Spleen (tissue), 11 donors: ENCODE measurements at regions not wholly inside any gene's neighbourhood (a gene's known extent, or its start where the extent isn't known, plus 50 kb on each side); places are given as distances from the start of the nearest gene placed in this dataset.

Experiments used
- DNase-seq: peaks from one replicate; pipeline ENCODE4 v3.0.0-alpha.2; 2020
- H3K27ac ChIP-seq, 8 donors: fragments of 200-600 bp; sonication (generic) in 7 of 8; 1 replicate in 4 of 8; 2 replicates in 4 of 8; pipeline versions ENCODE4 v1.5.0 to v1.8.0; 2016 to 2021; ENCODE audit warnings: inconsistent platforms in 4 of 8, mild to moderate bottlenecking in 4 of 8, moderate library complexity in 1 of 8
- H3K27me3 ChIP-seq, 7 donors: fragments of 200-600 bp; sonication (generic) in 6 of 7; replicated peaks in 1 of 7; 1 replicate in 4 of 7; 2 replicates in 3 of 7; pipeline versions ENCODE4 v1.5.0 to v1.8.0; 2016 to 2021; ENCODE audit warnings: inconsistent platforms in 3 of 7, mild to moderate bottlenecking in 1 of 7
- H3K36me3 ChIP-seq, 6 donors: fragments of 200-600 bp; sonication (generic) in 5 of 6; 1 replicate in 4 of 6; 2 replicates in 2 of 6; pipeline versions ENCODE4 v1.5.0 to v1.8.0; 2016 to 2021; ENCODE audit warnings: inconsistent platforms in 2 of 6
- H3K4me1 ChIP-seq, 6 donors: fragments of 200-600 bp; sonication (generic) in 5 of 6; 1 replicate in 3 of 6; 2 replicates in 3 of 6; pipeline versions ENCODE4 v1.5.0 to v1.8.0; 2016 to 2021; ENCODE audit warnings: inconsistent platforms in 3 of 6
- H3K4me3 ChIP-seq, 8 donors: fragments of 200-600 bp; sonication (generic) in 7 of 8; 1 replicate in 4 of 8; 2 replicates in 4 of 8; pipeline versions ENCODE4 v1.5.0 to v1.8.0; 2016 to 2021; ENCODE audit warnings: inconsistent platforms in 4 of 8, mild to moderate bottlenecking in 4 of 8, moderate library complexity in 2 of 8
- H3K9me3 ChIP-seq, 8 donors: fragments of 200-600 bp; sonication (generic) in 7 of 8; 1 replicate in 4 of 8; 2 replicates in 4 of 8; pipeline versions ENCODE4 v1.5.0 to v1.8.0; 2016 to 2021; ENCODE audit warnings: inconsistent platforms in 4 of 8
- POLR2A ChIP-seq, 3 donors: fragments of 450-650 bp; IDR thresholded peaks; one replicate each; pipeline ENCODE4 v1.5.1; 2017; ENCODE audit warnings: antibody characterized with exemption in 3 of 3, mild to moderate bottlenecking in 1 of 3
- POLR2AphosphoS5 ChIP-seq, 3 donors: sonication (generic); formaldehyde crosslinking; IDR thresholded peaks; one replicate each; pipeline ENCODE4 v1.5.1; 2017; ENCODE audit warnings: antibody characterized with exemption in 3 of 3
- WGBS, 5 donors: extraction: QIAGEN DNeasy Blood & Tissue Kit in 3 of 5; methylation state at CpG; one replicate each; pipeline versions ENCODE4 v1.1.5 to v1.1.7; 2013 to 2018; 5-methylcytosine and 5-hydroxymethylcytosine counted together
- intact Hi-C: fragments of 100-400 bp; cut with DNase I; formaldehyde crosslinking; loops from one replicate; pipeline ENCODE4 v1.15.0; 2023; ENCODE audit warnings: low total_unique reads
- TF ChIP-seq, protein P1 (sequence below), 11 experiments: fragments of 200-600 bp in 7 of 11; fragments of 450-650 bp in 4 of 11; sonication (generic) in 4 of 11; IDR thresholded peaks in 8 of 11; conservative IDR thresholded peaks in 3 of 11; 1 replicate in 7 of 11; 2 replicates in 4 of 11; pipeline versions ENCODE4 v1.4.0 to v1.8.0; 2016 to 2021; ENCODE audit warnings: antibody characterized with exemption in 11 of 11, inconsistent platforms in 4 of 11, mild to moderate bottlenecking in 1 of 11
- donor health status: healthy with polysubstance abuse.
- donor health status: DM: no; HTN: no; CAD: no; lungs with moderate emphysema.
- donor health status: DM: no; HTN: no; CAD: no.
- donor health status: Bipolar disorder and iron deficiency.
- donor health status: healthy.
- donor health status: DM: no; HTN: no; CAD: no.
- donor health status: DM: yes; HTN: yes; CAD: no.

- no peak overlapping the region for H3K27ac ChIP-seq
- intact Hi-C loops, result no loop called here
- DNase-seq, result no peak
Observed at GRCh38 chr15:66643033-66643432, 59.0 kb upstream of the SMAD6 start.

DNA sequence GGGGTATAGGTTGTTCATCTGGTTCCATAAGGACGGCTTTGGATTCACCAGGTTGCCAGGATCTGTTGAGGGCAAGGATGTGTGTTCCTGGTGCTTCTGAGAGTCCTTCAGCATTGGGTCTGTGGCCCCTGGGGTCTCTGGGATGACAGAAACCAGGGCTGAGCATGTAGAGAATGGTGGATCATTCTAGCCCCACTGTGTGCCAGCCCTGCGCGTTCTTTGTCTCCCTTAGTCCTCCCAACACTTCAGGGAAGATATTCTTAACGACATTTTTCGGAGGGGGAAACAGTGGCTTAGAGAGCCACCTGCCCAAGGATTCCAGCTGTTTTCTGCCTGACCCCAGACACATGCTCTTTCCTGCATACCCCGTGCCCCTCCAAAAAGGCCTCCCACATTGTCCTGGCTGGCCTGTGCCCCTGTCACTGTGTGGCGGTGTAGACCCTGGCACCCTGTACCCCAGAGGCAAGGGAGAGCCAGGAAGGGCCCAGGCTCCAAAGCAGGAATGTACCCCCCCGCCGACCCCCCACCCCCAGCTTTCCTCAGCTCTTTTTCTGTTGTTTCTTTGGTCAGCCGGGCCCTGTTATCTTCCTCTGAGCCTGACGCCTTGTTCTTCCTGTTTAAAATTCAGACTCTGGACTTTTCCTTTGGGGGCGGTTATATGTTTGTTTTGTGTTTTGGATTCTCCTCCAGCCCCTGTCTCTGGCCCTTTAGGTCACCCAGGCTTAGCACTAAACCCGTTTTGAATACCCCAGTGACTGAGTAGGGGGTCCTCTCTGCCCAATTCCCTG lies 57.8 kb upstream of the SMAD6 start:
- 57 to 65% (median 59%) methylated on average over 13 of the region's 13 CpGs for WGBS, 5 donors
- no peaks in the 10 kb centered on the region for H3K4me1 ChIP-seq
- H3K27me3 ChIP-seq, result no peaks in the 10 kb centered on the region
- no peaks in the 10 kb centered on the region for H3K36me3 ChIP-seq
- no peaks in the 10 kb centered on the region for H3K9me3 ChIP-seq
- intact Hi-C loops, result no loop called here
- H3K27ac ChIP-seq, result no peak overlapping the region
- TF ChIP-seq, protein P1, sequence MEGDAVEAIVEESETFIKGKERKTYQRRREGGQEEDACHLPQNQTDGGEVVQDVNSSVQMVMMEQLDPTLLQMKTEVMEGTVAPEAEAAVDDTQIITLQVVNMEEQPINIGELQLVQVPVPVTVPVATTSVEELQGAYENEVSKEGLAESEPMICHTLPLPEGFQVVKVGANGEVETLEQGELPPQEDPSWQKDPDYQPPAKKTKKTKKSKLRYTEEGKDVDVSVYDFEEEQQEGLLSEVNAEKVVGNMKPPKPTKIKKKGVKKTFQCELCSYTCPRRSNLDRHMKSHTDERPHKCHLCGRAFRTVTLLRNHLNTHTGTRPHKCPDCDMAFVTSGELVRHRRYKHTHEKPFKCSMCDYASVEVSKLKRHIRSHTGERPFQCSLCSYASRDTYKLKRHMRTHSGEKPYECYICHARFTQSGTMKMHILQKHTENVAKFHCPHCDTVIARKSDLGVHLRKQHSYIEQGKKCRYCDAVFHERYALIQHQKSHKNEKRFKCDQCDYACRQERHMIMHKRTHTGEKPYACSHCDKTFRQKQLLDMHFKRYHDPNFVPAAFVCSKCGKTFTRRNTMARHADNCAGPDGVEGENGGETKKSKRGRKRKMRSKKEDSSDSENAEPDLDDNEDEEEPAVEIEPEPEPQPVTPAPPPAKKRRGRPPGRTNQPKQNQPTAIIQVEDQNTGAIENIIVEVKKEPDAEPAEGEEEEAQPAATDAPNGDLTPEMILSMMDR (IDR thresholded peaks at IDR 0.05 in 8 of 11, conservative IDR thresholded peaks at IDR 0.05 in 3 of 11), result no peak
- TF ChIP-seq POLR2A (IDR thresholded peaks at IDR 0.05) (no peak), POLR2AphosphoS5 (IDR thresholded peaks at IDR 0.05) (no peak)
- no peak overlapping the region for H3K4me3 ChIP-seq
- DNase-seq, result peak; percentile 51

More at GRCh38 chr15:66643033-66643432, 59.0 kb upstream of the SMAD6 start:
- Histone ChIP-seq H3K36me3 (no peaks in the 10 kb centered on the region), H3K4me1 (peaks cover 0 to 7% (median 0%) of the 10 kb centered on the region in 6 donors), H3K27me3 (no peaks in the 10 kb centered on the region), H3K4me3 (no peak overlapping the region), H3K9me3 (no peaks in the 10 kb centered on the region)
- WGBS, 5 donors, result 43 to 75% (median 64%) methylated on average over 2 of the region's 2 CpGs
- TF ChIP-seq POLR2A (IDR thresholded peaks at IDR 0.05) (no peak), POLR2AphosphoS5 (IDR thresholded peaks at IDR 0.05) (no peak)
- TF ChIP-seq, protein P1 (IDR thresholded peaks at IDR 0.05 in 8 of 11, conservative IDR thresholded peaks at IDR 0.05 in 3 of 11), result no peak

- 49 to 67% (median 56%) methylated on average over 5 of the region's 5 CpGs for WGBS, 5 donors
- Histone ChIP-seq H3K4me1 (peaks cover 0 to 1% (median 0%) of the 10 kb centered on the region in 6 donors), H3K36me3 (no peaks in the 10 kb centered on the region), H3K27me3 (no peaks in the 10 kb centered on the region), H3K27ac (no peak overlapping the region), H3K9me3 (no peaks in the 10 kb centered on the region), H3K4me3 (no peak overlapping the region)
- DNase-seq, result peak; percentile 39
- intact Hi-C loops, result no loop called here
- TF ChIP-seq POLR2A (IDR thresholded peaks at IDR 0.05) (no peak), POLR2AphosphoS5 (IDR thresholded peaks at IDR 0.05) (no peak)
- TF ChIP-seq, protein P1 (IDR thresholded peaks at IDR 0.05 in 8 of 11, conservative IDR thresholded peaks at IDR 0.05 in 3 of 11), result no peak
Observed at GRCh38 chr15:66644869-66645268, 57.2 kb upstream of the SMAD6 start.

DNA sequence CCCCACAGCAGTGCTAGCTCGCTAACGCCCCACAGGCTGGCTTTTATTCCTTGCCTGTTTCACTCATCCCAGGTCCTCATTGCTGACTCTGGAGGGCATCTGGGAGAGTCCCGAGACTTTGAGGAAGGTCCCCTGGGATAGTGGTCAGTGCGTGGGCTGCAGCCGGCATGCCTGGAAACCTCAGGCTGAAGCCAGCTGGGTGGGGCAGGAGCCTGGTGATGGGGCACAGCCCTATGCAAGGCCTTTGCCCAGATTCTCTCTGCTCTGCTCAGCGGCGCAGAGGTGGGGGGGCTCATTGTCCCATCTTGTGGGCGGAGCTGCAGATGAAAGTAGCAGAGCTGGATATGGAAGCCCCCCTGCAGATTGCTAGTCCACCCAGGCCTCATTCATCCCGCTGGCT lies 55.7 kb upstream of the SMAD6 start:
- Histone ChIP-seq H3K27ac (peak overlapping the region in 1 of 8 donors; percentile 2), H3K9me3 (no peaks in the 10 kb centered on the region), H3K36me3 (no peaks in the 10 kb centered on the region), H3K4me1 (peaks cover 0 to 11% (median 4%) of the 10 kb centered on the region in 6 donors), H3K27me3 (no peaks in the 10 kb centered on the region), H3K4me3 (no peak overlapping the region)
- intact Hi-C loops, result no loop called here
- 74 to 91% (median 84%) methylated on average over 9 of the region's 9 CpGs for WGBS, 5 donors
- DNase-seq, result peak; percentile 51
- TF ChIP-seq POLR2AphosphoS5 (IDR thresholded peaks at IDR 0.05) (no peak), POLR2A (IDR thresholded peaks at IDR 0.05) (no peak)
- TF ChIP-seq, protein P1 (IDR thresholded peaks at IDR 0.05 in 8 of 11, conservative IDR thresholded peaks at IDR 0.05 in 3 of 11), result no peak
